DOHH2 (cell line): ENCODE measurements at regions not wholly inside any gene's neighbourhood (a gene's known extent, or its start where the extent isn't known, plus 50 kb on each side); places are given as distances from the start of the nearest gene placed in this dataset.

ENCODE experiments used
- CTCF ChIP-seq: fragments of 200-600 bp; sonication (generic); IDR thresholded peaks from one replicate; pipeline ENCODE4 v1.5.1; 2014; ENCODE audit warnings: antibody characterized with exemption, mild to moderate bottlenecking, low read depth, low read length; ENCODE audit not compliant: poor library complexity, severe bottlenecking
- EZH2phosphoT487 ChIP-seq: fragments of 200-600 bp; sonication (generic); IDR thresholded peaks from 2 replicates; pipeline ENCODE4 v1.6.1; 2017; ENCODE audit warnings: borderline replicate concordance, mild to moderate bottlenecking, antibody characterized with exemption, low read length, moderate library complexity, mixed read lengths

- TF ChIP-seq CTCF (no peak), EZH2phosphoT487 (no peak)
Measured at GRCh38 chr4:86441175-86441936, 81.5 kb upstream of the MAPK10 start.
